ENCODE measurements at regions not wholly inside any gene's neighbourhood (a gene's known extent, or its start where the extent isn't known, plus 50 kb on each side); places are given as distances from the start of the nearest gene placed in this dataset.

GRCh38 chr9:20028192-20028848 is 239.5 kb upstream of the SLC24A2 start:
- TF ChIP-seq CTCF (IDR thresholded peaks at IDR 0.05) (no peak), ZFX (IDR thresholded peaks at IDR 0.05; ENCODE audit: borderline replicate concordance) (no peak)

Data from 22Rv1 (cell line).